ENCODE measurements at regions not wholly inside any gene's neighbourhood (a gene's known extent, or its start where the extent isn't known, plus 50 kb on each side); places are given as distances from the start of the nearest gene placed in this dataset.

GRCh38 chr5:73997960-73998359 lies 372.0 kb downstream of the ARHGEF28 start:
- no peak for DNase-seq

GRCh38 chr5:73996151-73996755 lies 370.3 kb downstream of the ARHGEF28 start:
- DNase-seq = no peak

GRCh38 chr5:73994963-73995362 lies 369.0 kb downstream of the ARHGEF28 start:
- DNase-seq = no peak
